BJ (cell line): ENCODE measurements at regions not wholly inside any gene's neighbourhood (a gene's known extent, or its start where the extent isn't known, plus 50 kb on each side); places are given as distances from the start of the nearest gene placed in this dataset.

Experiments
- CTCF ChIA-PET: fragments of 350-600 bp; formaldehyde crosslinking; extraction: SDS; loops from one replicate; lab custom pipeline; 2021; ENCODE audit warnings: antibody characterized with exemption, inconsistent platforms; lab: Yijun Ruan, JAX
- POLR2A ChIA-PET: fragments of 300-600 bp; sonication (Branson Sonifier 250); formaldehyde crosslinking; extraction: SDS; loops from one replicate; lab custom pipeline; 2021; ENCODE audit warnings: antibody characterized with exemption; lab: Charles Lee
- DNase-seq: peaks from one replicate; pipeline ENCODE4 v3.0.0-alpha.2; 2011; ENCODE audit warnings: low read depth
- H3K27me3 ChIP-seq: 2 replicates; pipeline ENCODE4 v1.6.0; 2011; ENCODE audit warnings: low read length; ENCODE audit not compliant: control insufficient read depth, insufficient read depth
- H3K36me3 ChIP-seq: 2 replicates; pipeline ENCODE4 v1.5.1; 2011; ENCODE audit warnings: low read length; ENCODE audit not compliant: control insufficient read depth, insufficient read depth
- H3K4me3 ChIP-seq: 2 replicates; pipeline ENCODE4 v1.5.1; 2011; ENCODE audit warnings: low read depth, mild to moderate bottlenecking, control low read depth, low read length
- TF ChIP-seq, protein P1 (sequence below): IDR thresholded peaks from 2 replicates; pipeline ENCODE4 v1.5.1; 2011; ENCODE audit warnings: low read depth, mild to moderate bottlenecking, control low read depth, inconsistent platforms, low read length, moderate library complexity; ENCODE audit not compliant: insufficient read depth

DNA sequence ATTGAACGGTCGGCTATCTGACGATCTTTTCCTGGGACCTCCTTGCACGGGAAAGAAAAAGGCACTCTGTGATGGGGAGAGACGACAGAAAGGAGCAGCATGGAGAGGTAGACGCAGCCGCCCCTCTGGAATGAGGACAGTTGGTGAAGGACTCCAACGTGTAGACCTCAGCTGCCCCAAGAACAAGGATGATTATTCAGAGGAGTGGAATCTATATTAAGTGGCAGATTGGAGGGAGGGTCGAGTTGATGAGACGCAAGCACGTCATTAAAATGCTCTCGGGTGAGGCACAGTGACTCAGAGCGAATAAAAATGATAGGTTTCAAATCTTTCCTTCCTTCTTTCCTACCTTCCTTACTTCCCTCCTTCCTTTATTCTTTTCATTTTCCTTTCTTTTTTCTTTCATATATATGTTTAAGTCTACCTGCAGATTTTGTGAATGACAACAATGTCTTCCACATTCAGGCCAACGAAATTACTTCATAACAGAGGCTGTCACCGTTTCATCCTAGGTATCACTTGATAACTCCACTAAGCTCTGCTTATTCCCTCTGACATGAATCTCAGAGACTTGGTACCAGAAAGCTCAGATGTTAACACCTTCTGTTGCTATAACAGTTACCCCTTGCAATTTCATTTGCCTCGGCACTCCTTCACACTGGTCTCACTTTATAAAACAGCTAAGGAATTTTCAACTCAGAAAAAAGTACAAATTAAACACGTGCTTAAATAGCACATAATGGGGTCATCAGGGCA, 110.0 kb upstream of the PPARGC1A start:
- no peaks in the 10 kb centered on the region for H3K27me3 ChIP-seq
- no peak for DNase-seq
- TF ChIP-seq, protein P1, sequence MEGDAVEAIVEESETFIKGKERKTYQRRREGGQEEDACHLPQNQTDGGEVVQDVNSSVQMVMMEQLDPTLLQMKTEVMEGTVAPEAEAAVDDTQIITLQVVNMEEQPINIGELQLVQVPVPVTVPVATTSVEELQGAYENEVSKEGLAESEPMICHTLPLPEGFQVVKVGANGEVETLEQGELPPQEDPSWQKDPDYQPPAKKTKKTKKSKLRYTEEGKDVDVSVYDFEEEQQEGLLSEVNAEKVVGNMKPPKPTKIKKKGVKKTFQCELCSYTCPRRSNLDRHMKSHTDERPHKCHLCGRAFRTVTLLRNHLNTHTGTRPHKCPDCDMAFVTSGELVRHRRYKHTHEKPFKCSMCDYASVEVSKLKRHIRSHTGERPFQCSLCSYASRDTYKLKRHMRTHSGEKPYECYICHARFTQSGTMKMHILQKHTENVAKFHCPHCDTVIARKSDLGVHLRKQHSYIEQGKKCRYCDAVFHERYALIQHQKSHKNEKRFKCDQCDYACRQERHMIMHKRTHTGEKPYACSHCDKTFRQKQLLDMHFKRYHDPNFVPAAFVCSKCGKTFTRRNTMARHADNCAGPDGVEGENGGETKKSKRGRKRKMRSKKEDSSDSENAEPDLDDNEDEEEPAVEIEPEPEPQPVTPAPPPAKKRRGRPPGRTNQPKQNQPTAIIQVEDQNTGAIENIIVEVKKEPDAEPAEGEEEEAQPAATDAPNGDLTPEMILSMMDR: no peak
- no peaks in the 10 kb centered on the region for H3K36me3 ChIP-seq
- ChIA-PET POLR2A (no interaction called here), CTCF (no interaction called here)
- H3K4me3 ChIP-seq: no peak overlapping the region

DNA sequence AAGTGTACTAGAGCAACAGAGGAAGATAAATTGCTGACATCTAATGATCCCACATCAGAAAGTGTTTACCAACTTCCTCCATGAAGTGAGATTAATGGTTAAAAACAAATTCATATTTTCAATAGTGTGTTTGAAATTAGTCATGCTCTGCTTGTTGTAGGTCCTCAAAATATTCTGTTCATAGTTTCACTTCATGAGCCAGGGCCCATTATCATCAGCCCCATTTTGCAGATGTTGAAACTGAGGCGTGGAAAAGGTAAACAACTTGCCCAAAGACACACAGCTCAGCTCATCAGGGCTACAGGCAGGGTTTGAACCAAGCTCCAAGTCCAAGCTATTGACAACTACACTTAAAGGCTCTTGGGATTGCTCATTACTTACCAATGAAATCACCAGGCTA, 103.5 kb upstream of the PPARGC1A start:
- Histone ChIP-seq H3K36me3 (no peaks in the 10 kb centered on the region), H3K27me3 (no peaks in the 10 kb centered on the region), H3K4me3 (no peak overlapping the region)
- TF ChIP-seq, protein P1: no peak
- ChIA-PET POLR2A (no interaction called here), CTCF (interaction anchor here (1.3 kb wide), 1 partner anchor 12 kb away, joined by 4 read pairs; no protein-coding TSS in a partner anchor)
- no peak for DNase-seq

DNA sequence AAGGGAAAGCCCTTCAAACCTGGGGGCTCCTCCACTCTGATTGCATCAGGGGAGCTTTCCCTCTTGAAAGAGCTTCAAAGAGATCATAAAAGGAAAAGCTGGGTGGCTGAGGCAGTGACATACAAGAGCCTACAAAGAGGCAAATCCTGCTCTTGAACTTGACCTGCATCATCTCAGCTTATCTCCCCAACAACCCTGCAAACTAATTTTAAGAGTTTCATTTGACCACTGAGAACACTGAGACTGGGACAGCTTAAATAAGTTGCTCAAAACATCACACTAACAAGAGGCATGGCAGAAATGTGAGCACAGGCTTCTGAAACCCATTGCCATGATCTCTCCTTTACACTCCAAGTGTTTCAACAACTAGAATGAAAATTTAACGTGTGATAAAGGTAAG, 101.6 kb upstream of the PPARGC1A start:
- POLR2A ChIA-PET: no interaction called here
- no peaks in the 10 kb centered on the region for H3K36me3 ChIP-seq
- no peak for DNase-seq
- H3K4me3 ChIP-seq: no peak overlapping the region
- no peaks in the 10 kb centered on the region for H3K27me3 ChIP-seq
- TF ChIP-seq, protein P1: no peak
- CTCF ChIA-PET: interaction anchor here (0.6 kb wide), 1 partner anchor 1226 kb away, joined by 4 read pairs; no protein-coding TSS in a partner anchor

DNA sequence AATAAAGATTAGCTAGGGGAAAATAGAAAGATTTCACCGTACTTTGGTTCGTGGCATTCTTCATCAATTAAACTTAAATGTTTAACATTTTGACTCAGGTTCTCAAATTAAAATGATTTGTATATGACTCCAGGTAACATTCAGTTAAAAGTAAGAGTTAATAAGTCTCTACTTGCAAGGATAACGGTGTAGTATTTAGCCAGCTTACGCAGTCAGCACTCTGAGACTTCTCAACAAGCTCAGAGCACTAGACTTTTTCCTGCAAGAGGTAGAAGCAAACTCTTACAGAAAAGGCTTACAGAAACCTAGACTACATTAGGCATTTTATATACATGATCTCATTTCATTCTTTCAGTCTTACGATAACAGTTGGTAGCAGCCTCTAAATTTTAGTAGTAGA, 96.4 kb upstream of the PPARGC1A start:
- no peak for DNase-seq
- Histone ChIP-seq H3K27me3 (no peaks in the 10 kb centered on the region), H3K36me3 (no peaks in the 10 kb centered on the region), H3K4me3 (no peak overlapping the region)
- POLR2A ChIA-PET: no interaction called here
- TF ChIP-seq, protein P1: no peak
- CTCF ChIA-PET: no interaction called here

DNA sequence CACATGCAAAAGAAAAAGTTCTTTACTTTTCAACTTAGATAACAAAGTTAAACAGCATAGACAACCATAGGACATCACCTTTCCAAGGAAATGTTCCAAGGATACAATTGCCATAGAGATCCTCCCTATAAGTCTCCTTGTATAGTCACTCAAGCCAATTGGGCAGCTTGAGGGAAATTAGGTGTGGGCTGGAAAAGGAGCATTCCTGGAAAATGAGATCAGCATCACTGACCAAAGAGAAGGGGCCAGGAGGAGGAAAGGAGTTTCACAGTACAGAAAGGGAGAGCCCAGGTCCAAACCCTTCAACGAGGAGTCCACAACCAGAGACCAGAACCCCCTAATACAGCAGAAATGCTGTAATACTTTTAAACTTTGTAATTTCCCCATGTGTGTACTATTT, 91.5 kb upstream of the PPARGC1A start:
- ChIA-PET POLR2A (interaction anchor here (0.6 kb wide), 1 partner anchor 163 kb away, joined by 9 read pairs; no protein-coding TSS in a partner anchor), CTCF (interaction anchor here (1.0 kb wide), 1 partner anchor 43 kb away, joined by 3 read pairs; no protein-coding TSS in a partner anchor)
- TF ChIP-seq, protein P1: no peak
- no peak for DNase-seq
- no peaks in the 10 kb centered on the region for H3K27me3 ChIP-seq
- no peaks in the 10 kb centered on the region for H3K36me3 ChIP-seq
- no peak overlapping the region for H3K4me3 ChIP-seq
